ENCODE measurements at regions not wholly inside any gene's neighbourhood (a gene's known extent, or its start where the extent isn't known, plus 50 kb on each side); places are given as distances from the start of the nearest gene placed in this dataset.

DNA sequence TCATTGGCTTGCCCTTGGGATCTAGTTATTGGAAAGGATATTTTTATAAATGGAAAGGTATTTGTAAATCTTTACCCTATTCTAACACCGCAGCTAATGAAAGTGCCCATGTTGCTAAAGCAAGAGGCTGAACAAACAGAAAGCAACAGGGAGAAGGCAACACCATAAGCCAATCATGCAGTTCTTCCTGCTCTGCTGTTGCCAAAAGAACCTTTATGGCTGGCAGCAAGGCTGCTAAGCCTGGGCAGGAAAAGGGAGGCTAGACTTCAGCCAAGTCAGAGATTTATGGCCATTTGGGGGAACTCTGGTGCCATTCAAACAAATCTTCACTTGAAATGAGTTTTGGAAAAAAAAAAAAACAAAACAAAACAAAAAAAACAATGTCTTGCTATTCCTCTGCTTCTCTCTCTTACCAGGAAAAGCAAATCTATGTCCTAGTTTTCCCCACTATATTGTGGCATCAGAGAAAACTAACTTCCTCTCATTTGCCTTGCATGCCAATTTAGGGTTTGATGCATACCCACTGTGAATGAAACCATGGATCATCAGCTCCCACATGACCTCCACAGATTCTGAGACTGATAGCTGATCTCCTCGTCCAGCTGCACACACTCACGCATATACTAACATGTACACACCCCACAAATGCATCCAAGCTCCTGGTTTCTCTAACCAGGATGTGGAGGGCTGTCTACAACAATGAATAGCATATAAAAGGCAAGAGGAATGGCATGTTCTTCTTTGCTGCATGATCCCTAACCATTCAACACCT lies 179.3 kb downstream of the C1D start:
- Histone ChIP-seq H3K4me1 (ENCODE audit: insufficient read depth, low read length) (no peaks in the 10 kb centered on the region), H3K27me3 (ENCODE audit: insufficient read depth, low read length, poor library complexity) (no peaks in the 10 kb centered on the region), H3K27ac (ENCODE audit: low read length) (no peak overlapping the region), H3K9me3 (ENCODE audit: insufficient read depth, low read length, severe bottlenecking) (no peaks in the 10 kb centered on the region), H3K79me2 (ENCODE audit: insufficient read depth, low read length) (no peaks in the 10 kb centered on the region), H4K20me1 (ENCODE audit: insufficient read depth, low read length) (no peaks in the 10 kb centered on the region), H2AFZ (ENCODE audit: low read depth, low read length) (no peak overlapping the region), H3K4me3 (ENCODE audit: low read depth in 1 of 2, low read length in 2 of 2) (no peak overlapping the region), H3K4me2 (ENCODE audit: insufficient read depth, low read length) (no peak overlapping the region), H3K9ac (ENCODE audit: low read depth, low read length) (no peak overlapping the region), H3K36me3 (ENCODE audit: insufficient read depth, low read length) (no peaks in the 10 kb centered on the region)
- TF ChIP-seq, protein P1, sequence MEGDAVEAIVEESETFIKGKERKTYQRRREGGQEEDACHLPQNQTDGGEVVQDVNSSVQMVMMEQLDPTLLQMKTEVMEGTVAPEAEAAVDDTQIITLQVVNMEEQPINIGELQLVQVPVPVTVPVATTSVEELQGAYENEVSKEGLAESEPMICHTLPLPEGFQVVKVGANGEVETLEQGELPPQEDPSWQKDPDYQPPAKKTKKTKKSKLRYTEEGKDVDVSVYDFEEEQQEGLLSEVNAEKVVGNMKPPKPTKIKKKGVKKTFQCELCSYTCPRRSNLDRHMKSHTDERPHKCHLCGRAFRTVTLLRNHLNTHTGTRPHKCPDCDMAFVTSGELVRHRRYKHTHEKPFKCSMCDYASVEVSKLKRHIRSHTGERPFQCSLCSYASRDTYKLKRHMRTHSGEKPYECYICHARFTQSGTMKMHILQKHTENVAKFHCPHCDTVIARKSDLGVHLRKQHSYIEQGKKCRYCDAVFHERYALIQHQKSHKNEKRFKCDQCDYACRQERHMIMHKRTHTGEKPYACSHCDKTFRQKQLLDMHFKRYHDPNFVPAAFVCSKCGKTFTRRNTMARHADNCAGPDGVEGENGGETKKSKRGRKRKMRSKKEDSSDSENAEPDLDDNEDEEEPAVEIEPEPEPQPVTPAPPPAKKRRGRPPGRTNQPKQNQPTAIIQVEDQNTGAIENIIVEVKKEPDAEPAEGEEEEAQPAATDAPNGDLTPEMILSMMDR (IDR thresholded peaks at IDR 0.05; ENCODE audit: borderline replicate concordance, extremely low read depth, low read length, poor library complexity, severe bottlenecking): no peak
- TF ChIP-seq EZH2 (IDR thresholded peaks at IDR 0.05; ENCODE audit: borderline replicate concordance, low read depth, low read length, severe bottlenecking): no peak
- no peak for DNase-seq
- ATAC-seq (ENCODE audit: insufficient read depth, low read depth): no peak

GRCh38 chr2:67888351-67889005 lies 174.3 kb downstream of the C1D start:
- H4K20me1 ChIP-seq (ENCODE audit: insufficient read depth, low read length): no peaks in the 10 kb centered on the region
- ATAC-seq (ENCODE audit: insufficient read depth, low read depth) (no peak), DNase-seq (no peak)
- H3K9me3 ChIP-seq (ENCODE audit: insufficient read depth, low read length, severe bottlenecking): no peaks in the 10 kb centered on the region
- no peaks in the 10 kb centered on the region for H3K36me3 ChIP-seq (ENCODE audit: insufficient read depth, low read length)
- H3K27ac ChIP-seq (ENCODE audit: low read length): no peak overlapping the region
- H3K4me3 ChIP-seq (ENCODE audit: low read depth in 1 of 2, low read length in 2 of 2): no peak overlapping the region
- no peak overlapping the region for H3K4me2 ChIP-seq (ENCODE audit: insufficient read depth, low read length)
- H2AFZ ChIP-seq (ENCODE audit: low read depth, low read length): no peak overlapping the region
- H3K9ac ChIP-seq (ENCODE audit: low read depth, low read length): no peak overlapping the region
- TF ChIP-seq, protein P1 (IDR thresholded peaks at IDR 0.05; ENCODE audit: borderline replicate concordance, extremely low read depth, low read length, poor library complexity, severe bottlenecking): no peak
- TF ChIP-seq EZH2 (IDR thresholded peaks at IDR 0.05; ENCODE audit: borderline replicate concordance, low read depth, low read length, severe bottlenecking): no peak
- H3K27me3 ChIP-seq (ENCODE audit: insufficient read depth, low read length, poor library complexity): no peaks in the 10 kb centered on the region
- H3K79me2 ChIP-seq (ENCODE audit: insufficient read depth, low read length): no peaks in the 10 kb centered on the region
- H3K4me1 ChIP-seq (ENCODE audit: insufficient read depth, low read length): no peaks in the 10 kb centered on the region

DNA sequence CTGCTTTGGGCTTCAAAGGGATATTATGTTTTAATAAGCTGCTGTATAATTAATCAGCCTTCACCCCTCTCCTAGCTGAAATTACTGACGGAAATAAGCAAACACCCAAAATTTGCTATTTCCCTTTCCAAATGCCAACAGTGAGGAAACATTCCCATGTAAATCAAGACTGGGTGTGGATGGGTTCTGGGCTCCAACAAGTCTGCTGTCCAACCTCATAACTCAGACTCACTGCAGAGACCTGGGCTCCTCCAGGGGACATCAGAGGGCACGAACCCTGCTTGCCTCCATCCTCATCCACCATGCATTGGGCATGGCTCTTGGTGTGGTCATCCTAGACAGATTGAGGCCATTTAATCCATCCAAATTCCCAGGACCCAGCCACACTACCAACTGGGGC lies 173.7 kb downstream of the C1D start:
- Histone ChIP-seq H3K9me3 (ENCODE audit: insufficient read depth, low read length, severe bottlenecking) (no peaks in the 10 kb centered on the region), H3K9ac (ENCODE audit: low read depth, low read length) (no peak overlapping the region), H3K27ac (ENCODE audit: low read length) (no peak overlapping the region), H3K4me1 (ENCODE audit: insufficient read depth, low read length) (no peaks in the 10 kb centered on the region), H3K36me3 (ENCODE audit: insufficient read depth, low read length) (no peaks in the 10 kb centered on the region), H2AFZ (ENCODE audit: low read depth, low read length) (no peak overlapping the region), H3K27me3 (ENCODE audit: insufficient read depth, low read length, poor library complexity) (no peaks in the 10 kb centered on the region), H4K20me1 (ENCODE audit: insufficient read depth, low read length) (no peaks in the 10 kb centered on the region), H3K4me2 (ENCODE audit: insufficient read depth, low read length) (no peak overlapping the region), H3K79me2 (ENCODE audit: insufficient read depth, low read length) (no peaks in the 10 kb centered on the region), H3K4me3 (ENCODE audit: low read depth in 1 of 2, low read length in 2 of 2) (no peak overlapping the region)
- no peak for ATAC-seq (ENCODE audit: insufficient read depth, low read depth)
- DNase-seq: no peak
- TF ChIP-seq, protein P1 (IDR thresholded peaks at IDR 0.05; ENCODE audit: borderline replicate concordance, extremely low read depth, low read length, poor library complexity, severe bottlenecking): no peak
- no peak for TF ChIP-seq EZH2 (IDR thresholded peaks at IDR 0.05; ENCODE audit: borderline replicate concordance, low read depth, low read length, severe bottlenecking)

Data from DND-41 (cell line).